Loucy (cell line): ENCODE measurements at regions not wholly inside any gene's neighbourhood (a gene's known extent, or its start where the extent isn't known, plus 50 kb on each side); places are given as distances from the start of the nearest gene placed in this dataset.

ENCODE experiments used
- H2AFZ ChIP-seq: fragments of 200-600 bp; sonication (generic); 2 replicates; pipeline ENCODE4 v1.6.0; 2016; ENCODE audit warnings: antibody characterized with exemption, mild to moderate bottlenecking, low read length, moderate library complexity
- H3F3A ChIP-seq: fragments of 200-600 bp; 2 replicates; pipeline ENCODE4 v1.6.0; 2016; ENCODE audit warnings: antibody characterized with exemption, low read depth, mild to moderate bottlenecking
- H3K27me3 ChIP-seq: fragments of 200-600 bp; sonication (generic); 2 replicates; pipeline ENCODE4 v1.6.1; 2014; ENCODE audit warnings: low read length, mild to moderate bottlenecking; ENCODE audit not compliant: insufficient read depth, poor library complexity, severe bottlenecking
- H3K36me3 ChIP-seq: fragments of 200-600 bp; sonication (generic); 2 replicates; pipeline ENCODE4 v1.6.1; 2016; ENCODE audit warnings: low read length; ENCODE audit not compliant: insufficient read depth
- H3K4me1 ChIP-seq: fragments of 200-600 bp; sonication (generic); 2 replicates; pipeline ENCODE4 v1.5.1; 2014; ENCODE audit warnings: low read length, mild to moderate bottlenecking; ENCODE audit not compliant: insufficient read depth, poor library complexity, severe bottlenecking
- H3K4me2 ChIP-seq: fragments of 200-600 bp; sonication (generic); 2 replicates; pipeline ENCODE4 v1.6.0; 2014; ENCODE audit warnings: antibody characterized with exemption, low read length, low read depth, mild to moderate bottlenecking; ENCODE audit not compliant: poor library complexity, severe bottlenecking
- H3K4me3 ChIP-seq: fragments of 200-600 bp; sonication (generic); 2 replicates; pipeline ENCODE4 v1.5.1; 2014; ENCODE audit warnings: low read length, mild to moderate bottlenecking, mixed read lengths; ENCODE audit not compliant: poor library complexity, severe bottlenecking
- H3K79me2 ChIP-seq: fragments of 200-600 bp; sonication (generic); 2 replicates; pipeline ENCODE4 v1.6.1; 2014; ENCODE audit warnings: low read length; ENCODE audit not compliant: insufficient read depth
- H3K9ac ChIP-seq: fragments of 200-600 bp; sonication (generic); 2 replicates; pipeline ENCODE4 v1.6.0; 2014; ENCODE audit warnings: mild to moderate bottlenecking, low read depth, low read length, moderate library complexity; ENCODE audit not compliant: poor library complexity, severe bottlenecking
- H3K9me2 ChIP-seq: fragments of 200-600 bp; sonication (generic); replicated peaks from 2 replicates; pipeline ENCODE4 v1.6.1; 2016; ENCODE audit warnings: low read depth, low read length, mixed read lengths
- H3K9me3 ChIP-seq: fragments of 200-600 bp; sonication (generic); 2 replicates; pipeline ENCODE4 v1.6.1; 2014; ENCODE audit warnings: mild to moderate bottlenecking, antibody characterized with exemption, low read length, low read depth; ENCODE audit not compliant: insufficient read depth
- H4K20me1 ChIP-seq: fragments of 200-600 bp; sonication (generic); 2 replicates; pipeline ENCODE4 v1.6.0; 2014; ENCODE audit warnings: antibody characterized with exemption, low read length, mild to moderate bottlenecking; ENCODE audit not compliant: insufficient read depth, poor library complexity, severe bottlenecking
- EZH2phosphoT487 ChIP-seq: fragments of 200-600 bp; IDR thresholded peaks from 2 replicates; pipeline ENCODE4 v1.6.1; 2018; ENCODE audit warnings: antibody characterized with exemption, mild to moderate bottlenecking, moderate library complexity, borderline replicate concordance
- TF ChIP-seq, protein P1 (sequence below): fragments of 200-600 bp; sonication (generic); conservative IDR thresholded peaks from 2 replicates; pipeline ENCODE4 v1.5.1; 2014; ENCODE audit warnings: mild to moderate bottlenecking, antibody characterized with exemption, low read length

DNA sequence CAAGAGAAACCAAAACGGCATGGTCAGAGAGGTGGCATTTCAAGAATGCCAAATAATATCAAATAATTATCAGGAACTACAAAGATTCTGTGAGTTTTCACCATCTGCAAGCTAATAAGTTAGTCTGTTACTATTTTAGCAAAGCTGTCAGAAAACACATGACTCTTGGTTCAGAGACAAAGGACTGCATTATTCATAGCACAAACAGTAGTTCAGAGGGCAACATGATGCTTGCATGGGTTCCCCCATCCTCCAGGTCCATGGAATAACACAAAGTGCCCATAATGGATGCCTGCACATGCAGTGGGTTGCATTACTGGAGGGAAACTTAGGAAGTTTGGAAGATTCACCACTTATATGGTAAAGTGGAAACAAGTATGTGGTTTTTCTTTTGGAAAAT is 228.8 kb upstream of the ALCAM start:
- H3K36me3 ChIP-seq, result no peaks in the 10 kb centered on the region
- no peak overlapping the region for H3K4me2 ChIP-seq
- H3K79me2 ChIP-seq, result no peaks in the 10 kb centered on the region
- no peaks in the 10 kb centered on the region for H3K9me3 ChIP-seq
- H3F3A ChIP-seq, result no peaks in the 10 kb centered on the region
- no peak for TF ChIP-seq EZH2phosphoT487
- TF ChIP-seq, protein P1, sequence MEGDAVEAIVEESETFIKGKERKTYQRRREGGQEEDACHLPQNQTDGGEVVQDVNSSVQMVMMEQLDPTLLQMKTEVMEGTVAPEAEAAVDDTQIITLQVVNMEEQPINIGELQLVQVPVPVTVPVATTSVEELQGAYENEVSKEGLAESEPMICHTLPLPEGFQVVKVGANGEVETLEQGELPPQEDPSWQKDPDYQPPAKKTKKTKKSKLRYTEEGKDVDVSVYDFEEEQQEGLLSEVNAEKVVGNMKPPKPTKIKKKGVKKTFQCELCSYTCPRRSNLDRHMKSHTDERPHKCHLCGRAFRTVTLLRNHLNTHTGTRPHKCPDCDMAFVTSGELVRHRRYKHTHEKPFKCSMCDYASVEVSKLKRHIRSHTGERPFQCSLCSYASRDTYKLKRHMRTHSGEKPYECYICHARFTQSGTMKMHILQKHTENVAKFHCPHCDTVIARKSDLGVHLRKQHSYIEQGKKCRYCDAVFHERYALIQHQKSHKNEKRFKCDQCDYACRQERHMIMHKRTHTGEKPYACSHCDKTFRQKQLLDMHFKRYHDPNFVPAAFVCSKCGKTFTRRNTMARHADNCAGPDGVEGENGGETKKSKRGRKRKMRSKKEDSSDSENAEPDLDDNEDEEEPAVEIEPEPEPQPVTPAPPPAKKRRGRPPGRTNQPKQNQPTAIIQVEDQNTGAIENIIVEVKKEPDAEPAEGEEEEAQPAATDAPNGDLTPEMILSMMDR, result no peak
- H3K9me2 ChIP-seq, result no peaks in the 10 kb centered on the region
- H3K9ac ChIP-seq, result no peak overlapping the region
- no peaks in the 10 kb centered on the region for H3K27me3 ChIP-seq
- H3K4me1 ChIP-seq, result no peaks in the 10 kb centered on the region
- no peaks in the 10 kb centered on the region for H4K20me1 ChIP-seq
- no peak overlapping the region for H3K4me3 ChIP-seq
- H2AFZ ChIP-seq, result no peak overlapping the region

DNA sequence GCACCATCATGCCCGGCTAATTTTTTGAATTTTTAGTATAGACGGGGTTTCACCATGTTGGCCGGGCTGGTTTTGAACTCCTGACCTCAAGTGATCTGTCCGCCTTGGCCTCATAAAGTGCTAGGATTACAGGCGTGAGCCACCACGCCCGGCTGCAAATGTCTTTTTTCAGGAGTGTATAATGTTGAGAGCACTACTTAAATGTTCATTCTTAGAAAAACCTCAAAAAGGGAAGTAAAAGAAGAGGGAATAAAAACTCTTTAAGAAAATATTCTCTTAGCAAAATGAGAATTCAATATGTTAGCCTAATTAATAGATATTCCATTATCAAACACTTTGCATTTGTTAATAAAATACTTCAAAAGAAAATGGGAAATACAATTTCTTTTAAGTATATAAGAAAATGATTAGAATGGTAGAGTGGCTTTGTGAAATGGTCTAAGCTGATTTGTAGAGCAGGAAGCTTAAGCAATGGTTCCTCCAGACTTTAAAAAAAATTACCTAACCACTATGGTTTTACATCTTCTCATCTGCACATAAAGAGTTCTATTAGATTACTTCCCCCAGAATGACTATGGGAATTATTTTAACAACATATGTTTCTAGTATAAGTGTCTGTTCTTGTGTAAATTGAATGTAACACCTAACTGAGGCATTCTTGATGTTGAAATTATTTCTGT is 226.7 kb upstream of the ALCAM start:
- no peak for TF ChIP-seq EZH2phosphoT487
- TF ChIP-seq, protein P1, result no peak

DNA sequence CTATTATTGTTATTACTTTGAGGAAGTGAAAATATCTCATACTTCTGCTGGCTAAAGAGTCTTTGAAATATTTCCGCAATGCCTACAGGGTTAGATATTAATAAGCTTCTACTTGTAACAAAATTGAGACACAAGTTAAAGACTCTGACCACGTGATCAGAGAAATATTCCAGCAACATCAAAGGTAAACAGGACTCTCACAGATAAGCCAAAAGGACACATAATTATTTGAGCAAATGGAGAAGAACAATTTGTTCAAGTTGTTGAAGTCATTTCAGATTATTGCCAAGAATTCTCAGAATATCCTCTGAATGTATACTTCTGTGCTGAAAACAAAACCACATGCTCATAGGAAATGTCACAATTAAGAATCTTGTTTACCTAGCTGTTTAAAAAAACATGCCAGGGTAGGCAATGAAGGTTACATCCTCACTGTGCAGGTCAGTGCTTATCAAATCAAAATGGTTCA is 225.8 kb upstream of the ALCAM start:
- TF ChIP-seq, protein P1, result no peak
- Histone ChIP-seq H2AFZ (no peak overlapping the region), H3K4me3 (no peak overlapping the region)

More for the DNA sequence above, 226.7 kb upstream of the ALCAM start:
- no peaks in the 10 kb centered on the region for H3K4me1 ChIP-seq
- H3K4me2 ChIP-seq, result no peak overlapping the region
- no peaks in the 10 kb centered on the region for H3K9me3 ChIP-seq
- H3K79me2 ChIP-seq, result no peaks in the 10 kb centered on the region
- no peaks in the 10 kb centered on the region for H4K20me1 ChIP-seq
- no peaks in the 10 kb centered on the region for H3K36me3 ChIP-seq
- no peaks in the 10 kb centered on the region for H3K9me2 ChIP-seq
- H3K9ac ChIP-seq, result no peak overlapping the region
- no peak overlapping the region for H2AFZ ChIP-seq
- H3K4me3 ChIP-seq, result no peak overlapping the region
- no peaks in the 10 kb centered on the region for H3K27me3 ChIP-seq
- H3F3A ChIP-seq, result no peaks in the 10 kb centered on the region

More for the DNA sequence above, 225.8 kb upstream of the ALCAM start:
- Histone ChIP-seq H3K4me2 (no peak overlapping the region), H3K4me1 (no peaks in the 10 kb centered on the region), H3K36me3 (no peaks in the 10 kb centered on the region), H3K79me2 (no peaks in the 10 kb centered on the region), H3K9ac (no peak overlapping the region), H3K9me3 (no peaks in the 10 kb centered on the region), H4K20me1 (no peaks in the 10 kb centered on the region), H3K27me3 (no peaks in the 10 kb centered on the region), H3K9me2 (no peaks in the 10 kb centered on the region), H3F3A (no peaks in the 10 kb centered on the region)
